A549 (cell line): ENCODE measurements at regions not wholly inside any gene's neighbourhood (a gene's known extent, or its start where the extent isn't known, plus 50 kb on each side); places are given as distances from the start of the nearest gene placed in this dataset.

Experiments
- CHD2 ChIP-seq: fragments of 150-350 bp; IDR thresholded peaks from 2 replicates; pipeline ENCODE4 v1.6.1; 2014; ENCODE audit warnings: low read length; ENCODE audit not compliant: partially characterized antibody
- EP300 ChIP-seq, 2 experiments: fragments of >200 bp; sonication (Bioruptor Twin); formaldehyde crosslinking; IDR thresholded peaks; 2 replicates in 1 of 2; 3 replicates in 1 of 2; pipeline ENCODE4 v1.6.1; 2016 to 2017
- POLR2A ChIP-seq: IDR thresholded peaks from 2 replicates; pipeline ENCODE4 v1.6.1; 2012; ENCODE audit warnings: mild to moderate bottlenecking, low read length
- RAD21 ChIP-seq, 2 experiments: fragments of >200 bp in 1 of 2; sonication (Bioruptor Twin) in 1 of 2; formaldehyde crosslinking in 1 of 2; IDR thresholded peaks in 1 of 2; conservative IDR thresholded peaks in 1 of 2; 2 replicates in 1 of 2; 3 replicates in 1 of 2; pipeline ENCODE4 v1.6.1; 2012 to 2018; ENCODE audit warnings: inconsistent platforms in 1 of 2
- RCOR1 ChIP-seq: fragments of 150-350 bp; IDR thresholded peaks from 2 replicates; pipeline ENCODE4 v1.6.1; 2014; ENCODE audit warnings: antibody characterized with exemption, low read length, low read depth
- RFX5 ChIP-seq: fragments of 450-650 bp; IDR thresholded peaks from 2 replicates; pipeline ENCODE4 v1.7.1; 2014; ENCODE audit warnings: antibody characterized with exemption, mild to moderate bottlenecking, moderate library complexity
- SREBF2 ChIP-seq: fragments of 450-650 bp; IDR thresholded peaks from 2 replicates; pipeline ENCODE4 v1.6.1; 2014; ENCODE audit warnings: mild to moderate bottlenecking, moderate library complexity
- TF ChIP-seq, protein P1 (sequence below): fragments of >200 bp; sonication (Bioruptor Twin); formaldehyde crosslinking; IDR thresholded peaks from 3 replicates; pipeline ENCODE4 v1.5.1; 2016
- TF ChIP-seq, protein P2 (sequence below): fragments of 200-600 bp; sonication (generic); IDR thresholded peaks from 2 replicates; pipeline ENCODE4 v1.6.1; 2016; ENCODE audit warnings: antibody characterized with exemption, mild to moderate bottlenecking, moderate library complexity
- TF ChIP-seq, protein P3 (sequence below): fragments of 250-450 bp; sonication (Bioruptor Pico); IDR thresholded peaks from 2 replicates; pipeline ENCODE4 v1.5.0; 2020; ENCODE audit warnings: low read depth, mild to moderate bottlenecking, moderate library complexity
- TF ChIP-seq, protein P4 (sequence below): fragments of 250-450 bp; sonication (Bioruptor Pico); IDR thresholded peaks from 2 replicates; pipeline ENCODE4 v1.5.0; 2021; ENCODE audit warnings: mild to moderate bottlenecking, moderate library complexity, borderline replicate concordance
- TF ChIP-seq, protein P5 (sequence below): IDR thresholded peaks from 2 replicates; pipeline ENCODE4 v1.6.1; 2012

DNA sequence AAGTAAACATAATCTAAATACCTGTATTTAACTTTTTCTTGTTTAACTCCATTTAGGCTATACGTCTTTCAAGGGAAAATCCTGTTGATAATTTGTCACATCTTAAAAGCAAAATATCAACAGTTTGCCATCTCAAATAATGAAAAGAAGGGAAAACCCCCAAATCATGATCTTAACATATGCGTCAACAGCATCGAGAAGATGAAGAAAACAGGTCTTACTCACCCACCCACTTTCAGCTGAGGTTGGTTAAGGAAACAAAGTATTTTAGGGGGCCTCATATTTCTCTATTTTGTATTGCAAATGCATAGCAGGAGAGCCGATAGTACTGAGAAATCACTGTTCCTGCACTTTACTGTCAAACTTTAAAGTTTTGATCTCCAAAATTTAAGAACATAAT lies 143.1 kb upstream of the COPS8 start:
- TF ChIP-seq RAD21 (conservative IDR thresholded peaks at IDR 0.05 in 1 of 2, IDR thresholded peaks at IDR 0.05 in 1 of 2): no peak
- TF ChIP-seq, protein P1, sequence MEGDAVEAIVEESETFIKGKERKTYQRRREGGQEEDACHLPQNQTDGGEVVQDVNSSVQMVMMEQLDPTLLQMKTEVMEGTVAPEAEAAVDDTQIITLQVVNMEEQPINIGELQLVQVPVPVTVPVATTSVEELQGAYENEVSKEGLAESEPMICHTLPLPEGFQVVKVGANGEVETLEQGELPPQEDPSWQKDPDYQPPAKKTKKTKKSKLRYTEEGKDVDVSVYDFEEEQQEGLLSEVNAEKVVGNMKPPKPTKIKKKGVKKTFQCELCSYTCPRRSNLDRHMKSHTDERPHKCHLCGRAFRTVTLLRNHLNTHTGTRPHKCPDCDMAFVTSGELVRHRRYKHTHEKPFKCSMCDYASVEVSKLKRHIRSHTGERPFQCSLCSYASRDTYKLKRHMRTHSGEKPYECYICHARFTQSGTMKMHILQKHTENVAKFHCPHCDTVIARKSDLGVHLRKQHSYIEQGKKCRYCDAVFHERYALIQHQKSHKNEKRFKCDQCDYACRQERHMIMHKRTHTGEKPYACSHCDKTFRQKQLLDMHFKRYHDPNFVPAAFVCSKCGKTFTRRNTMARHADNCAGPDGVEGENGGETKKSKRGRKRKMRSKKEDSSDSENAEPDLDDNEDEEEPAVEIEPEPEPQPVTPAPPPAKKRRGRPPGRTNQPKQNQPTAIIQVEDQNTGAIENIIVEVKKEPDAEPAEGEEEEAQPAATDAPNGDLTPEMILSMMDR: no peak
- no peak for TF ChIP-seq RCOR1
- no peak for TF ChIP-seq CHD2
- TF ChIP-seq RFX5: no peak
- no peak for TF ChIP-seq POLR2A
- TF ChIP-seq, protein P2, sequence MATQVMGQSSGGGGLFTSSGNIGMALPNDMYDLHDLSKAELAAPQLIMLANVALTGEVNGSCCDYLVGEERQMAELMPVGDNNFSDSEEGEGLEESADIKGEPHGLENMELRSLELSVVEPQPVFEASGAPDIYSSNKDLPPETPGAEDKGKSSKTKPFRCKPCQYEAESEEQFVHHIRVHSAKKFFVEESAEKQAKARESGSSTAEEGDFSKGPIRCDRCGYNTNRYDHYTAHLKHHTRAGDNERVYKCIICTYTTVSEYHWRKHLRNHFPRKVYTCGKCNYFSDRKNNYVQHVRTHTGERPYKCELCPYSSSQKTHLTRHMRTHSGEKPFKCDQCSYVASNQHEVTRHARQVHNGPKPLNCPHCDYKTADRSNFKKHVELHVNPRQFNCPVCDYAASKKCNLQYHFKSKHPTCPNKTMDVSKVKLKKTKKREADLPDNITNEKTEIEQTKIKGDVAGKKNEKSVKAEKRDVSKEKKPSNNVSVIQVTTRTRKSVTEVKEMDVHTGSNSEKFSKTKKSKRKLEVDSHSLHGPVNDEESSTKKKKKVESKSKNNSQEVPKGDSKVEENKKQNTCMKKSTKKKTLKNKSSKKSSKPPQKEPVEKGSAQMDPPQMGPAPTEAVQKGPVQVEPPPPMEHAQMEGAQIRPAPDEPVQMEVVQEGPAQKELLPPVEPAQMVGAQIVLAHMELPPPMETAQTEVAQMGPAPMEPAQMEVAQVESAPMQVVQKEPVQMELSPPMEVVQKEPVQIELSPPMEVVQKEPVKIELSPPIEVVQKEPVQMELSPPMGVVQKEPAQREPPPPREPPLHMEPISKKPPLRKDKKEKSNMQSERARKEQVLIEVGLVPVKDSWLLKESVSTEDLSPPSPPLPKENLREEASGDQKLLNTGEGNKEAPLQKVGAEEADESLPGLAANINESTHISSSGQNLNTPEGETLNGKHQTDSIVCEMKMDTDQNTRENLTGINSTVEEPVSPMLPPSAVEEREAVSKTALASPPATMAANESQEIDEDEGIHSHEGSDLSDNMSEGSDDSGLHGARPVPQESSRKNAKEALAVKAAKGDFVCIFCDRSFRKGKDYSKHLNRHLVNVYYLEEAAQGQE: no peak
- TF ChIP-seq, protein P3, sequence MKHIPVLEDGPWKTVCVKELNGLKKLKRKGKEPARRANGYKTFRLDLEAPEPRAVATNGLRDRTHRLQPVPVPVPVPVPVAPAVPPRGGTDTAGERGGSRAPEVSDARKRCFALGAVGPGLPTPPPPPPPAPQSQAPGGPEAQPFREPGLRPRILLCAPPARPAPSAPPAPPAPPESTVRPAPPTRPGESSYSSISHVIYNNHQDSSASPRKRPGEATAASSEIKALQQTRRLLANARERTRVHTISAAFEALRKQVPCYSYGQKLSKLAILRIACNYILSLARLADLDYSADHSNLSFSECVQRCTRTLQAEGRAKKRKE (CRISPR knock-in tag): no peak
- TF ChIP-seq, protein P4, sequence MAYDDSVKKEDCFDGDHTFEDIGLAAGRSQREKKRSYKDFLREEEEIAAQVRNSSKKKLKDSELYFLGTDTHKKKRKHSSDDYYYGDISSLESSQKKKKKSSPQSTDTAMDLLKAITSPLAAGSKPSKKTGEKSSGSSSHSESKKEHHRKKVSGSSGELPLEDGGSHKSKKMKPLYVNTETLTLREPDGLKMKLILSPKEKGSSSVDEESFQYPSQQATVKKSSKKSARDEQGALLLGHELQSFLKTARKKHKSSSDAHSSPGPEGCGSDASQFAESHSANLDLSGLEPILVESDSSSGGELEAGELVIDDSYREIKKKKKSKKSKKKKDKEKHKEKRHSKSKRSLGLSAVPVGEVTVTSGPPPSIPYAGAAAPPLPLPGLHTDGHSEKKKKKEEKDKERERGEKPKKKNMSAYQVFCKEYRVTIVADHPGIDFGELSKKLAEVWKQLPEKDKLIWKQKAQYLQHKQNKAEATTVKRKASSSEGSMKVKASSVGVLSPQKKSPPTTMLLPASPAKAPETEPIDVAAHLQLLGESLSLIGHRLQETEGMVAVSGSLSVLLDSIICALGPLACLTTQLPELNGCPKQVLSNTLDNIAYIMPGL (CRISPR knock-in tag): no peak
- TF ChIP-seq, protein P5, sequence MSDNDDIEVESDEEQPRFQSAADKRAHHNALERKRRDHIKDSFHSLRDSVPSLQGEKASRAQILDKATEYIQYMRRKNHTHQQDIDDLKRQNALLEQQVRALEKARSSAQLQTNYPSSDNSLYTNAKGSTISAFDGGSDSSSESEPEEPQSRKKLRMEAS: no peak
- TF ChIP-seq EP300 (IDR thresholded peaks at IDR 0.05): no peak
- TF ChIP-seq SREBF2: no peak
